ENCODE measurements at regions not wholly inside any gene's neighbourhood (a gene's known extent, or its start where the extent isn't known, plus 50 kb on each side); places are given as distances from the start of the nearest gene placed in this dataset.

DNA sequence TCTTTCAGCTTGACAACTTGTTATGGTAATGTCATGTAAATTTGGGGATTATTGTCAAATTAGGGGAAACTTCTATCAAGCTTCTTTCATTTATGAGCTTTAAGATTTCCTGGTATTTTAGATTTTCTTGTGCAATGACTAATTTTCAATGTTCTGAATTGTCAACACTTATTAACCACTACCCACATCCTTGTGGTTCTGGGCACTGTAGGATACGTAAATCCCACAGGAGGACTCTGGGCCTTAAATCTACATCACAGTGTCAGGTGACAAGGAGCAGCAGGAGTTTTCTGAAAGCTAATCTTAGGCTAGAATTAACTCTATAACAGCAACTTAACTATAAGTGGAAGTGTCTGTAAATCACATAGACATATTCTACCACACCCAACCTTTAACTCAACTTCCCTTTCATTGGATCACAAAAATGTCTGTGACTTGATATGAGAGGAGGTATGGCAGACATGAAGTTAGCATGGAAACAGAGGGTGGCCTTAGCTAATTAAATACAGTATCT lies 397.7 kb downstream of the HLX start:
- H3K4me3 ChIP-seq (replicated peaks in 1 of 4; ENCODE audit: control extremely low read depth in 1 of 4, insufficient read depth in 1 of 4, low read depth in 3 of 4, low read length in 4 of 4), result no peak overlapping the region
- no peaks in the 10 kb centered on the region for H3K9me3 ChIP-seq (ENCODE audit: control insufficient read depth, insufficient read depth, low read depth, low read length)
- H3K36me3 ChIP-seq (ENCODE audit: control insufficient read depth, insufficient read depth, low read length), result no peaks in the 10 kb centered on the region
- peak in 1 of 2 donors; percentile 61 for DNase-seq (ENCODE audit: low read depth in 2 of 2)
- no peak overlapping the region for H3K9ac ChIP-seq (ENCODE audit: insufficient read depth, low read length)
- no peak overlapping the region for H3K4me2 ChIP-seq (ENCODE audit: extremely low read depth, insufficient read depth, low read length)
- H3K79me2 ChIP-seq (ENCODE audit: control insufficient read depth, insufficient read depth, low read length), result no peaks in the 10 kb centered on the region
- no peak overlapping the region for H2AFZ ChIP-seq (ENCODE audit: low read length)
- no peak overlapping the region for H3K27ac ChIP-seq (ENCODE audit: insufficient read depth, low read length)
- H4K20me1 ChIP-seq (ENCODE audit: control insufficient read depth, extremely low read depth, insufficient read depth, low read length), result no peaks in the 10 kb centered on the region
- no peaks in the 10 kb centered on the region for H3K4me1 ChIP-seq (ENCODE audit: control insufficient read depth, extremely low read depth, insufficient read depth, low read length)
- TF ChIP-seq, protein P1, sequence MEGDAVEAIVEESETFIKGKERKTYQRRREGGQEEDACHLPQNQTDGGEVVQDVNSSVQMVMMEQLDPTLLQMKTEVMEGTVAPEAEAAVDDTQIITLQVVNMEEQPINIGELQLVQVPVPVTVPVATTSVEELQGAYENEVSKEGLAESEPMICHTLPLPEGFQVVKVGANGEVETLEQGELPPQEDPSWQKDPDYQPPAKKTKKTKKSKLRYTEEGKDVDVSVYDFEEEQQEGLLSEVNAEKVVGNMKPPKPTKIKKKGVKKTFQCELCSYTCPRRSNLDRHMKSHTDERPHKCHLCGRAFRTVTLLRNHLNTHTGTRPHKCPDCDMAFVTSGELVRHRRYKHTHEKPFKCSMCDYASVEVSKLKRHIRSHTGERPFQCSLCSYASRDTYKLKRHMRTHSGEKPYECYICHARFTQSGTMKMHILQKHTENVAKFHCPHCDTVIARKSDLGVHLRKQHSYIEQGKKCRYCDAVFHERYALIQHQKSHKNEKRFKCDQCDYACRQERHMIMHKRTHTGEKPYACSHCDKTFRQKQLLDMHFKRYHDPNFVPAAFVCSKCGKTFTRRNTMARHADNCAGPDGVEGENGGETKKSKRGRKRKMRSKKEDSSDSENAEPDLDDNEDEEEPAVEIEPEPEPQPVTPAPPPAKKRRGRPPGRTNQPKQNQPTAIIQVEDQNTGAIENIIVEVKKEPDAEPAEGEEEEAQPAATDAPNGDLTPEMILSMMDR (conservative IDR thresholded peaks at IDR 0.05 in 1 of 2, IDR thresholded peaks at IDR 0.05 in 1 of 2; ENCODE audit: low read depth in 1 of 2, low read length in 2 of 2), result no peak
- TF ChIP-seq EZH2 (IDR thresholded peaks at IDR 0.05; ENCODE audit: low read length, missing control alignments), result no peak
- no peaks in the 10 kb centered on the region for H3K27me3 ChIP-seq (ENCODE audit: control insufficient read depth, insufficient read depth, low read length)

GRCh38 chr1:221279146-221279545 lies 399.9 kb downstream of the HLX start:
- TF ChIP-seq, protein P1 (conservative IDR thresholded peaks at IDR 0.05 in 1 of 2, IDR thresholded peaks at IDR 0.05 in 1 of 2; ENCODE audit: low read depth in 1 of 2, low read length in 2 of 2), result no peak
- TF ChIP-seq EZH2 (IDR thresholded peaks at IDR 0.05; ENCODE audit: low read length, missing control alignments), result no peak
- Histone ChIP-seq H3K4me1 (ENCODE audit: control insufficient read depth, extremely low read depth, insufficient read depth, low read length) (no peaks in the 10 kb centered on the region), H3K4me2 (ENCODE audit: extremely low read depth, insufficient read depth, low read length) (no peak overlapping the region), H3K36me3 (ENCODE audit: control insufficient read depth, insufficient read depth, low read length) (no peaks in the 10 kb centered on the region), H3K4me3 (replicated peaks in 1 of 4; ENCODE audit: control extremely low read depth in 1 of 4, insufficient read depth in 1 of 4, low read depth in 3 of 4, low read length in 4 of 4) (no peak overlapping the region), H3K9me3 (ENCODE audit: control insufficient read depth, insufficient read depth, low read depth, low read length) (no peaks in the 10 kb centered on the region), H3K27ac (ENCODE audit: insufficient read depth, low read length) (no peak overlapping the region), H2AFZ (ENCODE audit: low read length) (no peak overlapping the region), H3K27me3 (ENCODE audit: control insufficient read depth, insufficient read depth, low read length) (no peaks in the 10 kb centered on the region), H3K79me2 (ENCODE audit: control insufficient read depth, insufficient read depth, low read length) (no peaks in the 10 kb centered on the region), H4K20me1 (ENCODE audit: control insufficient read depth, extremely low read depth, insufficient read depth, low read length) (no peaks in the 10 kb centered on the region), H3K9ac (ENCODE audit: insufficient read depth, low read length) (no peak overlapping the region)
- no peak for DNase-seq (ENCODE audit: low read depth in 2 of 2)

DNA sequence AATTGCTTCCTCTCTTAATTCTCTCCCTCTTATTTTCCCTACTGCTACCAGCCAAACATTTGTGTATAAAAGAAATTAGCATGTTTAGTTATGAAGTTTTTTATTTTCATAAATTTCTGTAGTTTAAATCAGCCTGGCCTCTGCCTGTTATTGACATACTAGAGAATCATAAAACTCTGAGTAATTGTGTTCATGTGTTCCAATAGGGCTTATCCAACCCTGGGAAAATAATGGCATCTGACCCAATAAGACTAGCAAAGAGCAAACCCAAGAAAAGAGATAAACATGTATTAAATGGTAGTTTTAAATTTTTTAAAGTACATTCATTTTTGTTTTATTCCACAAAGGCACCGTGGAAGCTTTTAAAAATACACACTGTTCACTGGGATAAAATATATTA lies 404.3 kb downstream of the HLX start:
- Histone ChIP-seq H3K27me3 (ENCODE audit: control insufficient read depth, insufficient read depth, low read length) (no peaks in the 10 kb centered on the region), H3K9me3 (ENCODE audit: control insufficient read depth, insufficient read depth, low read depth, low read length) (no peaks in the 10 kb centered on the region), H3K79me2 (ENCODE audit: control insufficient read depth, insufficient read depth, low read length) (no peaks in the 10 kb centered on the region), H3K4me1 (ENCODE audit: control insufficient read depth, extremely low read depth, insufficient read depth, low read length) (no peaks in the 10 kb centered on the region), H2AFZ (ENCODE audit: low read length) (no peak overlapping the region), H3K4me3 (replicated peaks in 1 of 4; ENCODE audit: control extremely low read depth in 1 of 4, insufficient read depth in 1 of 4, low read depth in 3 of 4, low read length in 4 of 4) (no peak overlapping the region), H3K36me3 (ENCODE audit: control insufficient read depth, insufficient read depth, low read length) (no peaks in the 10 kb centered on the region), H3K4me2 (ENCODE audit: extremely low read depth, insufficient read depth, low read length) (no peak overlapping the region), H4K20me1 (ENCODE audit: control insufficient read depth, extremely low read depth, insufficient read depth, low read length) (no peaks in the 10 kb centered on the region), H3K27ac (ENCODE audit: insufficient read depth, low read length) (no peak overlapping the region), H3K9ac (ENCODE audit: insufficient read depth, low read length) (no peak overlapping the region)
- no peak for DNase-seq (ENCODE audit: low read depth in 2 of 2)
- no peak for TF ChIP-seq EZH2 (IDR thresholded peaks at IDR 0.05; ENCODE audit: low read length, missing control alignments)
- TF ChIP-seq, protein P1 (conservative IDR thresholded peaks at IDR 0.05 in 1 of 2, IDR thresholded peaks at IDR 0.05 in 1 of 2; ENCODE audit: low read depth in 1 of 2, low read length in 2 of 2), result no peak
